GM18508 (cell line): ENCODE measurements at regions not wholly inside any gene's neighbourhood (a gene's known extent, or its start where the extent isn't known, plus 50 kb on each side); places are given as distances from the start of the nearest gene placed in this dataset.

Experiments used
- ATAC-seq: cut with Tn5 transposase; IDR thresholded peaks from one replicate; pipeline ENCODE4 v1.9.1; 2021; ENCODE audit warnings: moderate number of reproducible peaks; ENCODE audit not compliant: insufficient read depth, unreplicated experiment

DNA sequence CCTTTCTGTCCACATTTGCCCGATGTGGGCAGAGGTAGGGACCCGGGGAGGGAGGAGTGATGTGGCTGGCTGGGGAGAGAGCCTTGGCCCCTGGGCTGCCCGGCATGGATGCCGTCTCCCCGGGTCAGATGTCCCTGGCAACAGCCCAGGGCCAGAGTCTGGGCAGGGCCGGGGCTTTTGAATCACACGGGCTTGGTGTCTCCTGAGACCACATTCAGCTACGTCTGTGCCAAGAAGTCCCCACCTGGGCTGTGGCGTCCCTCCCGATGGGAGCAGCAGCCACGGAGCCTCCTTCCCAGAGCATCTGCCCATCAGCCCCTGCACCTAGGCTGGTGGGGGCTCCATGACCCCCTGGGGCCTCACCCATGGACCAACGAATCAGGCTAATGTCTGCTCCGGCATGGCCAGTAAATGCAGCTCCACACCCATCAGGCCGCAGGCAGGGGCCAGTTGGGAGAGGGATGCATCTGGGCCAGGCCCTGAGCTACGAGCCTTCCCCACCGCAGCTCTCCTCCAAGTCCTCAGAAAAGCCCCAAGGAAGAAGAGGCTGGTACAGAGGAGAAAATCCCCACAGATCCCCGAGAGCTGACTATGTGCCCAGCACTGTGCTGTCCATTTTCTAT is 109.4 kb downstream of the RFLNA start:
- no peak for ATAC-seq

DNA sequence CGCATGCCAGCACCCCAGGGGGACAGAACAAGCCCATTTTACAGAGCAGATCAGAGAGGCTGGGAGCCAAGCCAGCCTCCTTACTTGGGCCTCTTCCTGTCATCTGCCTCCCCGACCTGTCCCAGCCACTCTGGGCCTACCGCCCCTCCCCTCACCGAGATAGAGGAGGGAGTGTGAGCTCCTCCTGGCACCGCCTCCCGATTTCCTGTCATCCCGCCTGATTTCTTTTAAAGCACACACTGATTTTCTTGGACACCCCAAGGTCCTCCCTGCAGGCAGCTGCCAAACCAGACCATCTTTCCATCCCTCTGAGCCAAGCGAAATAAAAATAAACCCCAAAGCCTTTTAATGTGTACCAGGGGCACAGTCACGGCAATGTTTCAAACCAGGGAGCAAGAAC is 108.4 kb downstream of the RFLNA start:
- ATAC-seq = no peak

DNA sequence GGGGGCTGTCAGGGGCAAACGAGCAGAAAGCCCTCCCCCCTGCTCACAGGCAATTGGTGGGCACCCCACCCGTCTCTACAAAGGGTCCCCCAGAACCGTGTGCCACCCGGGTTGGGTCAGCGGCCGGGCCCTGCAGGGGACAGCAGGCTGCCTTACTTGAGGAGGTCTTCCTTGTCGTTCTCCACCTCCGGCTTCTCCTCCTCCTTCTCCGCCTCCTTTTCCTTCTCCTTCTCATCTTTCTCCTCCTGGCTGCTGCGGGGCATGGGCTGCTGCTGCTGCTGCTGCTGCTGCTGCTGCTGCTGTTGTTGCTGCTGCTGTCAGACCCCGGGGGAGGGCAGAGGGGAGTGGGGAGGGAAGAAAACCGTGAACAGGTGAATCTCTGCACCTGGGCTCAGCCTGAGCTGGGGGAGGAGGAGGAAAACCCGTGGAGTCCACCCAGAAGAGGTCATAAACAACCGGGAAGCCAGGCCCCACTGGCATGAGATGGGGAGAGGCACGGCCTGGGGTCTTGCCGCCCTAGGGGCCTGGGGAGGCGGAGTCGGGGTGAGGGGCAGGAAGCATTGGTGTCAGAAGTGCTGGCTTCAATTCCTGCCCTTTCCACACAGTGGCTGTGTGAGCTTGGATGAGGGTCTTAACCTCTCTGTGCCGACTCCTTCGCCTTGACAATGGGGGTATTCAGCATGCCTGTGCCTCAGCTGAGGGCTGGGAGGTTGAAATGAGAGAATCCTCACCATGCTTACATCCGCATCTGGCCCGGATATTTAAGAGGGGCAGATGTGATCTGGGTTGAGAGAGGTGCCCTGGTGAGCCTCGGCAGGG is 107.6 kb downstream of the RFLNA start:
- no peak for ATAC-seq

DNA sequence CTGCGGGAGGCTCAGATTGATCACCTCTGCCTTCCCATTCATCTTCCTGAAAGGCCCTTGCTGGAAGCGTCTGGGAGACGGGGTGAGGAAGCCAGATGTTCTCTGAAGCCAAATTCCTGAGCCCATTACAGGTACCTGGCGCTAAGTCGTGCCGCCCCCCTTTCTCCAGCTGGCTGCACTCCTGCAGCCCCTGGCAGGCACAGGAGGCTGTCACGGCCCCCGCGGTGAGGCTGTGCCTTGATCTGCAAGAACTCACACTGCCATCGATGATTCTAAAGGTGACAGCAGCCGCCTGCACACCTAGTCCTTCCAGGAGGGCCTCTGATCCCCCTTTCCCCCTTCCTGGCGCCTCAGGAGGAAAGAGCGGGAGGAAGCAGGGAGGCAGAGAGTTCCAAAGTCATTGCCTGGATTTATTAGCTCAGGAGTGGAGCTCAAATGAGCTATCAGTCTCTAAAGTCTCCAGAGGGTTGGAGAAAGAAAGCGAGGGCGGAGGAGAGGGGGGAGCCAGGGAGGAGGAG is 106.9 kb downstream of the RFLNA start:
- ATAC-seq = no peak

DNA sequence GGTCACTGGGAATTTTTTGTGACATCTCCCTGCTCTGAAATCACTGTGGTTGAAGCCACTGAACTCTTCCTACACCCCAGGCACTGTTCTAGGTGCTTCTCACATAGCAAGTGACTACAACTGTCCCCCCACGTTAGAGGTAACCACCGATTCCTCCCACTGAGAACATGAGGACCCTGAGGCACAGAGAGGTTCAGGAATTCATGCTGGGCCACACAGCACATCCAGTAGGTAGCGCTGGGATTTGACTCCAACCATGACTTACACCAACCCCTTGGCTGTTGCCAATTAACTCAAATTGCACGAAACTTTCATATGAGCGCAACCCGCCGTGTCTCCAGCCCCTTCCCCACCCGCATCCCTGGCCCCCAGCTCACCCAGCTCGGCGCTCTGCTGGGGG is 105.2 kb downstream of the RFLNA start:
- no peak for ATAC-seq

DNA sequence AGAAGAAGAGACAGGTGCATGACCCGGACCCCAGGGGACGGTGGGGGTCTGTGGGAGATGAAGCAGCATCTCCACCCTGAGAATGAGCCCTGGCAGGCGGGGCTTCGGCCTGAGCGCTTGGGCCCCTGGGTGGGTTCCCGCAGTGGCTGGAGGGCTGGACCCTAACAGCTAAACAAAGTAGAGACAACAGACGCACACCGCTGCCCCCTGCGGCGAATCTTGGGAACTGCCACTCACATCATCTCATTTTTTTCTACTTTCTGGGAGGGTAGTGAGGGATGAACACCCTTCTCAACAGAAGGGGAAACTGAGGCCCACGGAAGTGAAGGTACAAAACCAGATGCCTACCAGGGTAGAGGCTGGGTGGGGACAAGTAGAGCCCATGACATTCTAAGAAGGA is 104.7 kb downstream of the RFLNA start:
- no peak for ATAC-seq

DNA sequence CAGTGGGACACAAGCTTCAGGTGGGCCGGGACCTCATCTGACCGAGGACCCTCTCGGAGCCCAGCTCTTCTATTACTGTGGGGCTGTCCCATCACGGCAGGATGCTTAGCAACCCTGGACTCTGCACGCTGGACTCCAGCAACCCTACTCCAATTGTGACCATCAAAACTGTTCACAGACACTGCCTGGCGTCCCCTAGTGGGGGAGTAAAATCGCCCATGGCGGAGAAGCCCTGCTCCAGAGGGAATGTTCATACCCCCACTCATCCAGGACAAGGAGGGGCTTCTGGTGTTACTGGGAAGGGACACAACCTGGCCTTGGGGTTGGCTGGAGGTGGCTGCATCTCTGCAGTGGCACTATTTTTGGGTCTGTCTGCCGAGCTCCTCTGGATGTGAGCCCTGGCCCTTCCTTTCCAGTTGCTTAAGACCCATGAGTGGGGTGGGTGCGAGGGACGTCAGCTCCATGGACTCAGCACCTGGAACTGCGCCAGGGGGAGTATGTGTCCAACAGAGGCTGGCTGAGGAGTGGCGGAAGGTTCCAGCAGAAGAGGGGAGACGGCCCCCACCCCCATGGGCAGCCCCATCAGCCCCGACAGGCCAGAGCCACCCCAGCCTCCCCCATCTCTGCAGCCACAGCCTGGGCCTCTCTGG is 103.8 kb downstream of the RFLNA start:
- ATAC-seq = no peak

DNA sequence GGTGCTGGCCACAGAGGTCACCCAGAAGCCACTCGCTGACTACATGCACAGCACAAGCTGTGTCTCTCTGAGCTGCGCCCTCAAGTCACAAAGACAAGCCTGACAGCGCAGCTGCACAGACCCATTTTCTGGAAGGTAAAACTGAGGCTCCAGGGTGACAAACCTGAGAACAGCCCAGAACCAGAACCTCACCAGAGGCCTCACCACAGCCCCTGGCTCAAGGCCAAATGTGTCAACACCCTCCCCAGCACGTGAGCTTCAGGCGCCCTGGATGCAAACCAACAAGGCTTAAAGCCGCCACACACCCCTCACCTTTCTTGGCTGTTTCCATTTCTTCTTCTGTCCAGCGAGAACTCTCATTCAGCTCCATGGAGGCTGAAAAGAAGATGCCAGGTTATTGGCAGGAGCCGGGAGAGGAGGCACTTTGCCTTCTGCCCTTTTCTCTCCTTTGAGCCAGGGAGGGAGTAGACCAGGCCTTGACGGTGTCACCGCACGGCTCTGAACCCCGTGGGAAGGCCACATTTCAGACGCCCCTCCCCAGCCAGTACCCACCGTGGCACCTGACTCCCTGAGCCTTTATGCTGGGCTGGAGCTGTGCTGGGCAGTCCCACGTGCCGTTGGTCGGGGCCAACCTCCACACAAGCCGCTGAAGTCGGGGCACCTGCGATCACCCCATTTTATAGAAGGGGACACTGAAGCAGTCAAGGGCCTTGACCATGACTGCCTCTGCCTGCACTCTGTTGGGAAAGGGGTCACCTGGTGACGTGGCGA is 103.1 kb downstream of the RFLNA start:
- ATAC-seq = no peak

DNA sequence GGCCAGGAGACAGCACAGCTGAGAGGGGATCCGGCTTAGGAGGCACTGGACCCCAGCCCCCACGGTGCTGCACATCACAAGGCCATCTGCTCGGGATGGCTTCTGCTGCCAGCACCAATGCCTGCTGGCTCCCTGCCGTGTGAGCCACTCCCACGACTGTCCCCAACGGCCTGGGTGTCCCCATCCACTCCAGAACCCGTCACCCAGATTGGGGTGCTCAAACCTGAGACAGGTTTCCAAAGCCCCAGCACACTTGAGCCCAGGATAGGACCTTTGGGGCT is 102.4 kb downstream of the RFLNA start:
- ATAC-seq = no peak

DNA sequence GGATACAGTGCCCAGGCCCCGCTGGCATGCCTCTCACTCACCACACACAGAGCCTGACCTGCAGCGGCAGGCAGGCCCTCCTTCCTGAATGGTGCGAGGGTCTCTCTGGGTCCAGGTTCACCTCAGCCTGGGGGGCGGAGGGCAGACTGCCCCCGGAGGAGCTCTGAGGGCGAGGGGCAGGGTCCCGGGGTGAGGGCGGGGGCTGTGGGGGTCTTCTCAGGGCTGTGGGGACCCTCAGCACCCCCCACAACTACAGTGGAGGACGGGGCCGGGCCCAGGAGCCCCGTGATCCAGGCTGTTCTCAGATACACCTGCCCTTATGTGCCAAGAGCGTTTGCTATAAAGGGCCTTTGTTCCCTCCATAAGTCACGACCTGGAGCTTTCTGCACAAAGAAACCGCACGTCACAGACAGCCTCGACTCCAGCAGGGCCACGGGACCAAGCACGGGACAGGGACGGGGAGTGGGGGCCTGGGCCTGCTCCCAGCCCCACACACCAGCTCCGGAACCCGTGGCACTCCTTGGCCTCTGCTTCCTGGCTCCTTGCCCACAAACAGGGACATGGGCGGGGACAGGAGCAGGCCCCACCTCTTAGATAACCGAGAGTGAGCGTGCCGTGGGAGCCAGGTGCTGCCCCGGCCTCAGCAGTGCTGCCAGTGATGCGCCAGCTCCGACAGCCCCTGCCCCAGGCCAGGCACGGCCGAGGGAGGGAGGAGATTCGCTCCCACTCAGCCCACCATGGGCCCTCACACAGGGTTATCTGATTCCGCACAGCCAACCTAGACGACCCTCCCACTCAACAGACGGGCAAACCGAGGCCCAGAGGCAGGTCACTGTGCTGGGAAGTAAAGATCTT is 101.9 kb downstream of the RFLNA start:
- no peak for ATAC-seq

DNA sequence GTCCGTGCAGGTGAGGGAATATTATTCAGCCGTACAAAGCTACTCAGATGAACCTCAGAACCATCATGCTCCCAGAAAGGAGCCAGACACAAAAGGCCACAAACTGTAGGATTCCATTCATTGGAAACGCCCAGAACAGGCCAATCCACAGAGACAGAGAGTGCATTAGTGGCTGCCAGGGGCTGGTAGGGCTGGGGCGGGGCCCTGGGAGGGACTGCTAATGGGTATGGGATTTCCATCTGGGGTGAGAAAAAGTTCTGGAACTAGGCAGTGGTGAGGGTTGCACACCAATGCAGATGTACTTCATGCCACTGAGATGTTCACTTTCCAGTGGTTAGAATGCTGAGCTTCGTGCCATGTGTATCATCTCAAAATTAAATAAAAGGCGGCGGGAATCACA is 101.1 kb downstream of the RFLNA start:
- ATAC-seq = no peak

DNA sequence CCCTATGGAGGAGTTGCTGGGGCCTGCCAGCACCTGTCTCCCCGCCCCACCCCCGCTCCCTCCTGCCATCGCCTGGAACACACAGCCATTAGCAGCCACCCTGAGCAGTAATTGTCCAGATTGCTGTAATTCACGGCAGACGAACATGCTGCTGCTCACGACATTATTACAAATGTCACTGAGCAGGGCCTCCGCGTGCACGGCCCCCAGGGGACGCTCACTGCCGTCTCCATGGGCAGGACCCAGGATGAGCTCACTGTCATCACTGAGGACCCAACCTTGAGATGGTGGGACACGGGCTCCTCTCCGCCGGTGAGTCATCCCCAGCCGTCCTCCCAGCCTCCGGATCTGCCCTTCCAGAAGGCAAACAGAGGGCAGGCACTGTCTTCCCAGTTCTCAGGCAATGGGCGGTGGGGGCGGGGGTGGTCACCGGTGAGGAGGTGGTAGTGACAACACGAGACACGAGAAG is 100.4 kb downstream of the RFLNA start:
- no peak for ATAC-seq

DNA sequence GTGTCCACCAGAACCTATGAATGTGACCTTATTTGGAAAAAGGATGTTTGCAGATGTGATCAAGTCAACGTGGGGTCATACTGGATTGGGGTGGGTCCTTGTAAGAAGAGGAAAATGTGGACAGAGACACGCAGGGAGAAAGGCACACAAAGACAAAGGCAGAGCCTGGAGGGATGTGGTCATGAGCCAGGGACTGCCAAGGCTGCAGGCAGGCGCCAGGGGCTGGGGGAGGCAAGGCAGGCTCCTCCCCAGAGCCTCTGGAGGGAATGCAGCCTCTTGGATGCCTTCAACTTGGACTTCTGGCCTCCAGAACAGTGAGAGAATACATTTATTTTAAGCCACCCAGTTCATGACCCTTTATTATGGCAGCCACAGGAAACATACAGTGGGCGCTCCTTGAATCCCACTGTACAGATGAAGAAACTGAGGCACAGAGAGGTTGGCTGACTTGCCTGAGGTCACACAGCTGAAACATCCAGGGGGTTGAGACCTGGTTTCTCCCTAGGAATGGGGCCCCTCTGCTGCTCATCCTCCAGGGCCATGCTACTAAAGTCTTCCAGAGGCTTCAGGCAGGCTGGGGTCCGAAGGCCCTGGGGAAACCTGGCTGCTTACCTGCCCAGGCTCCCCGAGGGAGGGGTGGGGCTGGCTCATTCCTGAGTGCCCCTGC is 99.7 kb downstream of the RFLNA start:
- ATAC-seq = no peak

DNA sequence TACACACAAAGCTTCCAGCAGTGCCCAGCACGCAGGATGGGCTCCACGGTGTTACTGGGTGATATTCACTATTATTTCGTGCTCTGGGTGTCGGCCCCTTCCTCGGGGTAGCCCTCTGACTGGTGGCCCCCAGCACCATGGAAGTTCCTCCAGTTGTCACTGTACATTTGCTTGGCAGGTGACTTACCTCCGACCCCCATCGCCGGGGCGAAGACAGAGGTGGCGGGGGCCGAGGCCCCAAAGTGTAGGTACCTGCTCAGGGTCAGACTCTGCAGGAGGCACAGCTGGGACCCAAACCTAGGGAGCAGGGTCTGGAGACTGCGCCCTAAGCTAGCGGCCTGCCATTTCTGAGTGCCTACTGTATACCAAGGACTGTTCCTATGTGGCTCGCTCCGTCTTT is 98.9 kb downstream of the RFLNA start:
- ATAC-seq = no peak

DNA sequence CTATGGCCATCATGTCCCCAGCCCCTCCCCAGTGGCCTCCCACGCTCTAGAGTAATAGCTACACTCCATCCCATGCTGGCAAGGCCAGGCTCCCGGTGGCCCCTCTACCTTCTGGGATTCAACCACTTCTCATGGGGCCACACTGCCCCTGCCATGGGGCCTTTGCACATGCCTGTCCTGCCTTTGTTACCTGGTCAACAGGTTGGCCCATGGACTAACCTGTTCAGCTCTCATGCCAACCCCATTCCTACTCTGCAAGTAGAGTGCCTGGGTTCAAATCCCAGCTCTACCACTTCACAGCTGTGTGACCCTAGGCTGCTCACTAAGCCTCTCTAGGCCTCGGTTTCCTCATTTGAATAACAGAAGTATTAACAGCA is 98.5 kb downstream of the RFLNA start:
- no peak for ATAC-seq

DNA sequence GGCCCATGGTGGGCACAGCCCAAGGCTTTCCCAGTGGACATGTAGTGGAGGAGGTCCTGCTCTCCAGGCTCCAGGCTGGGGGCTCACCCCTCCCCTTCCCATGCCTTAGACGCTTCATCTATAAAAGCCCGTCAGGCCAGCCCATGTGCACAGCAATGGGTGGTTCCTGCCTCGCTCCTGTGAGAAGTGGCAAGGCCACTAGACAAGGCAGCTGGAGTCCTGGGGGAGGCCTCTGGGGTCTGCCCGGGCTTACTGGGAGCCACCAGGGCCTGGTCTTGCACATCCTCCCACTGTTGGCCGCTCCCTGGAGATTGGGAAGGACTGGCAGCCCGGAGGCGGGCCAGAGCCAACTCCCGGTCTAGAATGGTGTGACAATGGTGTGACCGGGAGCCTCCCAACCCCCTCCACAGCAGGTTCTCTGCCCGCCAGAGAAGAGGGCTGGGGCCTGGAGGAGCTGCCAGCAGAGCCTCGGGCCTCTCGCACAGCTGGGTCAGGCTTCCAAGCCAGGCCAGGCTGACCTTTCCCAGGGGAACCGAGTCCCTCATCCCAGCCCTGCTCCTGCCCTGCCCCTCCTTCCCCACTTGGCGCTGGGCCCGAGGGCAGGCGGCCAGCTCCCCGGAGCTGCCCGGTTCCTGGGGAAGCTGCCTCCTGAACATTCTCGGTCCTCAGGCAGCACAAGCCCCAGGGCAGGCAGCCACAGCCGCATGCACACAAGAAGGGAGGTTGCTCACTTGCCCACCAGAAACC is 97.9 kb downstream of the RFLNA start:
- ATAC-seq = no peak

DNA sequence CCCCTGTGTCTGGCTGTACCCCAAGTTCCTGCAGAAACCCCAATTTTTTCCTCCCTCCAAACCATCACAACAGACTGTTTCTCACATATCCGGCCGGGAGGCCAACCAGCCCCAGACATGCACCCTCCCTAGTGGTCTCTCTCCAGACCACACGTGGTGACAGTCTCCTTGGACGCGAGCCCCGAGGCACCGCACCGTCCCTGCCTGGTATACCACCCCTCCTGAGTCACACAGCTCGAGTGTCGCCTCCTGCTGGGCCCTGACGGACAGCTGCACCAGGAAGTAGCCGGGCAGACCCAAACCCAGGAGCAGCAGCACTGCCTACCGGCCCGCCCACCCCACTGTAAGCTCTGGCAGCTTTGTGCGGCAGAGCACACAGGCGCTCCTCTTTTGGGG is 97.4 kb downstream of the RFLNA start:
- ATAC-seq = no peak

DNA sequence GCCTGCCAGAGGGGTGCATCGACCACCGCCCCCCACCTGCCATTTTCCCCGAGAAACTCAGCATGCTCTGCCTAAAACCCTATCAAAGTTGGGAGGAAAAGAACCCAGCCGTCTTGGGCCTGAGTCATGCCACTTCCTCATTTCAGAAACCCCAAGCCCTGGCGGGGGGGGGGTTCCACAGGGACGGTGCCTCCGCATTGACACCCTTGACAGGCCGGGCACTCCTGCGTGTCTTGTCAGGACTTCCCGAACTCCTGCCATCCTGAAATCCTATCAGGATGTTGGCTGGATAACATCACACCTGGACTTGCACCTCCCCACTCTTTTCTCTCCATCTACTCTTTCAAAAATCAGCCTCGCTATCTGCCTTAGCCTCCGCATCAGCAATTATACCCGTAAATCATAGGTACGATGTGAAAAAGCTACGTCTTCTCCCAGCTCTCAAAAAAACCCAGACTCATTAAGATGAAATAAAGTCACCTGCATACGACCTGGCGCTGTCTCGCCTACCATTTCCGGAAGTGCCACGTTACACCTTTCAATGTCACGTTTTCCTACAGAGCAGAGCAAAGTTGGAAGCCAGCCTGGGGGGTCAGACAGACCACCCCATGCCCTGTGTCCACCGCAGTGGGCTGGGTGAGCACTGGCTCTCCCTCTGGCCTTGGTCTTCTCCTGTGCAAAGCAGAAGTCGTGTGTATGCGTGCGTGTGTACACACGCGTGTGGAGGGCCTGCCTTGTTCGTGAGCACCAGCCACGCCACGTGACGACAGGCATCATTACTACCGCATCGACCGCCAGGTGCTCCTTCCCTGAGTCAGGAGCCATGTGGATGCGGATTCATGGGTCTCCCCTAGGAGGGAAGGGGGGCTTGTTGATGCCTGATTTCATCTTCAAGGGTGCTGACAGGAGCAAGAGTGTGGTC is 96.7 kb downstream of the RFLNA start:
- no peak for ATAC-seq
